Thyroid gland (tissue), 4 donors: ENCODE measurements at regions not wholly inside any gene's neighbourhood (a gene's known extent, or its start where the extent isn't known, plus 50 kb on each side); places are given as distances from the start of the nearest gene placed in this dataset.

ENCODE experiments used
- DNase-seq, 2 donors: peaks; one replicate each; pipeline ENCODE4 v3.0.0-alpha.2; 2019
- H3K27ac ChIP-seq, 3 donors: fragments of 200-600 bp; sonication (generic); 1 replicate in 2 of 3; 2 replicates in 1 of 3; pipeline ENCODE4 v1.5.1; 2016 to 2019; ENCODE audit warnings: mild to moderate bottlenecking in 1 of 3, moderate library complexity in 1 of 3
- H3K27me3 ChIP-seq: fragments of 200-600 bp; sonication (generic); one replicate; pipeline ENCODE4 v1.5.1; 2019
- H3K36me3 ChIP-seq, 2 donors: fragments of 200-600 bp; sonication (generic); one replicate each; pipeline ENCODE4 v1.5.1; 2016 to 2019
- H3K4me1 ChIP-seq, 2 donors: fragments of 200-600 bp; sonication (generic); one replicate each; pipeline ENCODE4 v1.5.1; 2017 to 2019
- H3K4me3 ChIP-seq, 3 donors: fragments of 200-600 bp; sonication (generic); replicated peaks in 1 of 3; 1 replicate in 2 of 3; 2 replicates in 1 of 3; pipeline ENCODE4 v1.5.1; 2016; ENCODE audit warnings: mild to moderate bottlenecking in 1 of 3
- H3K9me3 ChIP-seq: fragments of 200-600 bp; sonication (generic); one replicate; pipeline ENCODE4 v1.5.1; 2017
- CTCF ChIP-seq, 6 experiments: fragments of 200-600 bp in 3 of 6; fragments of 450-650 bp in 3 of 6; sonication (generic) in 3 of 6; IDR thresholded peaks; one replicate each; pipeline ENCODE4 v1.5.1; 2016 to 2019; ENCODE audit warnings: antibody characterized with exemption in 6 of 6, mild to moderate bottlenecking in 2 of 6, inconsistent platforms in 1 of 6, moderate library complexity in 1 of 6
- POLR2A ChIP-seq, 2 donors: fragments of 450-650 bp; IDR thresholded peaks; one replicate each; pipeline ENCODE4 v1.6.1; 2017; ENCODE audit warnings: antibody characterized with exemption in 2 of 2, mild to moderate bottlenecking in 2 of 2, moderate library complexity in 1 of 2
- WGBS, 2 donors: methylation state at CpG; one replicate each; pipeline ENCODE4 v1.1.5; 2017; 5-methylcytosine and 5-hydroxymethylcytosine counted together
- intact Hi-C: fragments of 100-400 bp; cut with DNase I; formaldehyde crosslinking; loops from one replicate; pipeline ENCODE4 v1.15.1; 2023

GRCh38 chr22:48898524-48899250 is 929.0 kb downstream of the BRD1 start:
- Histone ChIP-seq H3K36me3 (no peaks in the 10 kb centered on the region), H3K4me1 (no peaks in the 10 kb centered on the region), H3K9me3 (no peaks in the 10 kb centered on the region), H3K27me3 (no peaks in the 10 kb centered on the region), H3K27ac (no peak overlapping the region), H3K4me3 (no peak overlapping the region)
- no peak for TF ChIP-seq CTCF (IDR thresholded peaks at IDR 0.05)
- TF ChIP-seq POLR2A (IDR thresholded peaks at IDR 0.05), result no peak
- 77 to 86% methylated on average over 18 to 19 of the region's 21 CpGs for WGBS, 2 donors
- intact Hi-C loops, result no loop called here
- DNase-seq, result no peak

GRCh38 chr22:48897645-48898370 is 929.9 kb downstream of the BRD1 start:
- no peak for DNase-seq
- H3K4me3 ChIP-seq, result no peak overlapping the region
- no peaks in the 10 kb centered on the region for H3K36me3 ChIP-seq
- intact Hi-C loops, result no loop called here
- H3K9me3 ChIP-seq, result no peaks in the 10 kb centered on the region
- H3K4me1 ChIP-seq, result no peaks in the 10 kb centered on the region
- H3K27ac ChIP-seq, result no peak overlapping the region
- TF ChIP-seq CTCF (IDR thresholded peaks at IDR 0.05), result no peak
- no peak for TF ChIP-seq POLR2A (IDR thresholded peaks at IDR 0.05)
- WGBS, 2 donors, result 82 to 97% methylated on average over 6 to 8 of the region's 14 CpGs
- no peaks in the 10 kb centered on the region for H3K27me3 ChIP-seq

- Histone ChIP-seq H3K4me3 (no peak overlapping the region), H3K9me3 (no peaks in the 10 kb centered on the region), H3K4me1 (no peaks in the 10 kb centered on the region), H3K27me3 (no peaks in the 10 kb centered on the region), H3K36me3 (no peaks in the 10 kb centered on the region), H3K27ac (no peak overlapping the region)
- 66 to 76% methylated on average over 18 to 20 of the region's 33 CpGs for WGBS, 2 donors
- DNase-seq, result no peak
- no peak for TF ChIP-seq CTCF (IDR thresholded peaks at IDR 0.05)
- intact Hi-C loops, result no loop called here
Measured at GRCh38 chr22:48896766-48897644, 930.7 kb downstream of the BRD1 start.

GRCh38 chr22:48895831-48896765 is 931.6 kb downstream of the BRD1 start:
- Histone ChIP-seq H3K27me3 (no peaks in the 10 kb centered on the region), H3K9me3 (no peaks in the 10 kb centered on the region), H3K27ac (no peak overlapping the region), H3K36me3 (no peaks in the 10 kb centered on the region), H3K4me3 (no peak overlapping the region), H3K4me1 (no peaks in the 10 kb centered on the region)
- TF ChIP-seq POLR2A (IDR thresholded peaks at IDR 0.05) (no peak), CTCF (IDR thresholded peaks at IDR 0.05) (no peak)
- DNase-seq, result no peak
- intact Hi-C loops, result no loop called here
- WGBS, 2 donors, result 81 to 83% methylated on average over 22 of the region's 24 CpGs
